Stomach (tissue), 8 donors: ENCODE measurements at regions not wholly inside any gene's neighbourhood (a gene's known extent, or its start where the extent isn't known, plus 50 kb on each side); places are given as distances from the start of the nearest gene placed in this dataset.
A peak's percentile ranks its signal among the peaks of the same experiment; 100 is the strongest.
"Not testable (repeated sequence)": the region's sequence is repeated elsewhere in the genome, so short reads cannot be mapped to it uniquely, and the experiment has no call there.

Experiments
- DNase-seq, 2 donors: peaks; one replicate each; pipeline versions ENCODE4 v3.0.0 to v3.0.0-alpha.2; 2013 to 2019
- H3K27ac ChIP-seq, 5 donors: fragments of 200-600 bp in 4 of 5; sonication (generic) in 4 of 5; one replicate each; pipeline ENCODE4 v1.5.1; 2013 to 2019; ENCODE audit warnings: mild to moderate bottlenecking in 1 of 5, moderate library complexity in 1 of 5
- H3K27me3 ChIP-seq, 3 donors: fragments of 200-600 bp; sonication (generic); one replicate each; pipeline ENCODE4 v1.5.1; 2017 to 2019; ENCODE audit warnings: mixed run types in 1 of 3
- H3K36me3 ChIP-seq, 4 donors: fragments of 200-600 bp; sonication (generic); 1 replicate in 3 of 4; 2 replicates in 1 of 4; pipeline ENCODE4 v1.5.1; 2016 to 2019
- H3K4me1 ChIP-seq, 4 donors: fragments of 200-600 bp; sonication (generic); one replicate each; pipeline ENCODE4 v1.5.1; 2016 to 2019
- H3K4me3 ChIP-seq, 4 donors: fragments of 200-600 bp; sonication (generic) in 3 of 4; one replicate each; pipeline ENCODE4 v1.5.1; 2016 to 2019; ENCODE audit warnings: mild to moderate bottlenecking in 1 of 4
- H3K9me3 ChIP-seq, 4 donors: fragments of 200-600 bp; sonication (generic); one replicate each; pipeline ENCODE4 v1.5.1; 2016 to 2019
- CTCF ChIP-seq, 7 experiments: fragments of 450-650 bp in 4 of 7; fragments of 200-600 bp in 3 of 7; sonication (generic) in 3 of 7; IDR thresholded peaks; one replicate each; pipeline ENCODE4 v1.5.1; 2016 to 2019; ENCODE audit warnings: antibody characterized with exemption in 7 of 7, control low read depth in 2 of 7, mild to moderate bottlenecking in 1 of 7
- EP300 ChIP-seq: sonication (generic); formaldehyde crosslinking; IDR thresholded peaks from one replicate; pipeline ENCODE4 v1.6.1; 2017; ENCODE audit warnings: antibody characterized with exemption
- POLR2A ChIP-seq, 4 donors: fragments of 450-650 bp; IDR thresholded peaks; one replicate each; pipeline ENCODE4 v1.6.1; 2016; ENCODE audit warnings: antibody characterized with exemption in 4 of 4, control low read depth in 2 of 4, mild to moderate bottlenecking in 1 of 4, moderate library complexity in 1 of 4
- POLR2AphosphoS5 ChIP-seq, 3 donors: sonication (generic); formaldehyde crosslinking; IDR thresholded peaks; one replicate each; pipeline ENCODE4 v1.6.1; 2016; ENCODE audit warnings: antibody characterized with exemption in 3 of 3
- WGBS, 5 donors: extraction: QIAGEN DNeasy Blood & Tissue Kit in 3 of 5; methylation state at CpG; one replicate each; pipeline versions ENCODE4 v1.1.5 to v1.1.7; 2013 to 2018; 5-methylcytosine and 5-hydroxymethylcytosine counted together
- intact Hi-C: fragments of 100-400 bp; cut with DNase I; formaldehyde crosslinking; loops from one replicate; pipeline ENCODE4 v1.15.1; 2023; ENCODE audit warnings: low total_unique reads
- donor health status: healthy with polysubstance abuse.
- donor health status: Bipolar disorder and iron deficiency.
- donor health status: healthy.

- Histone ChIP-seq H3K27ac (no peak overlapping the region), H3K4me1 (no peaks in the 10 kb centered on the region), H3K9me3 (no peaks in the 10 kb centered on the region), H3K27me3 (no peaks in the 10 kb centered on the region), H3K4me3 (no peak overlapping the region), H3K36me3 (no peaks in the 10 kb centered on the region)
- intact Hi-C loops: no loop called here
- no peak for TF ChIP-seq POLR2AphosphoS5 (IDR thresholded peaks at IDR 0.05)
- no peak for TF ChIP-seq POLR2A (IDR thresholded peaks at IDR 0.05)
- no peak for TF ChIP-seq EP300
- no peak for TF ChIP-seq CTCF (IDR thresholded peaks at IDR 0.05)
- no peak for DNase-seq
- 22 to 54% (median 39%) methylated on average over 2 of the region's 2 CpGs for WGBS, 5 donors
Observed at GRCh38 chr9:80755586-80755985, 933.8 kb downstream of the TLE1 start.

GRCh38 chr9:80747056-80747455 is 942.3 kb downstream of the TLE1 start:
- H3K27ac ChIP-seq, H3K36me3 ChIP-seq, H3K9me3 ChIP-seq, H3K27me3 ChIP-seq, DNase-seq, H3K4me1 ChIP-seq, intact Hi-C loops, H3K4me3 ChIP-seq: not testable (repeated sequence)
- 60 to 80% (median 70%) methylated on average over 15 to 17 of the region's 17 CpGs; no CpG with 5 or more reads in 1 of the 5 donors for WGBS, 5 donors

GRCh38 chr9:80732506-80732905 is 956.8 kb downstream of the TLE1 start:
- no peak overlapping the region for H3K27ac ChIP-seq
- WGBS, 5 donors: 17 to 35% (median 21%) methylated on average over 2 of the region's 2 CpGs
- TF ChIP-seq CTCF (IDR thresholded peaks at IDR 0.05) (no peak), EP300 (no peak), POLR2AphosphoS5 (IDR thresholded peaks at IDR 0.05) (no peak), POLR2A (IDR thresholded peaks at IDR 0.05) (no peak)
- no peaks in the 10 kb centered on the region for H3K27me3 ChIP-seq
- DNase-seq: peak in 1 of 2 donors; percentile 13
- no peaks in the 10 kb centered on the region for H3K4me1 ChIP-seq
- H3K9me3 ChIP-seq: peaks cover 0 to 13% (median 7%) of the 10 kb centered on the region in 4 donors
- intact Hi-C loops: no loop called here
- H3K4me3 ChIP-seq: no peak overlapping the region
- H3K36me3 ChIP-seq: no peaks in the 10 kb centered on the region

- Histone ChIP-seq H3K4me1 (no peaks in the 10 kb centered on the region), H3K36me3 (no peaks in the 10 kb centered on the region), H3K27ac (no peak overlapping the region), H3K9me3 (peaks cover 0 to 14% (median 7%) of the 10 kb centered on the region in 4 donors), H3K27me3 (no peaks in the 10 kb centered on the region), H3K4me3 (no peak overlapping the region)
- no peak for DNase-seq
- intact Hi-C loops: no loop called here
- no peak for TF ChIP-seq EP300
- no peak for TF ChIP-seq POLR2A (IDR thresholded peaks at IDR 0.05)
- TF ChIP-seq CTCF (IDR thresholded peaks at IDR 0.05): no peak
- TF ChIP-seq POLR2AphosphoS5 (IDR thresholded peaks at IDR 0.05): no peak
- WGBS, 5 donors: 63 to 84% (median 76%) methylated on average over 1 of the region's 1 CpG
Observed at GRCh38 chr9:80720579-80720978, 968.8 kb downstream of the TLE1 start.

GRCh38 chr9:80707120-80707519 is 982.2 kb downstream of the TLE1 start:
- Histone ChIP-seq H3K27ac (no peak overlapping the region), H3K4me3 (no peak overlapping the region), H3K4me1 (no peaks in the 10 kb centered on the region), H3K27me3 (no peaks in the 10 kb centered on the region), H3K9me3 (peaks cover 0 to 31% (median 7%) of the 10 kb centered on the region in 4 donors), H3K36me3 (no peaks in the 10 kb centered on the region)
- DNase-seq: no peak
- intact Hi-C loops: no loop called here
- no peak for TF ChIP-seq POLR2A (IDR thresholded peaks at IDR 0.05)
